H1 (cell line): ENCODE measurements at regions not wholly inside any gene's neighbourhood (a gene's known extent, or its start where the extent isn't known, plus 50 kb on each side); places are given as distances from the start of the nearest gene placed in this dataset.

Experiments
- CTCF ChIA-PET: fragments of 300-600 bp; sonication (Branson Sonifier 250); formaldehyde crosslinking; loops from one replicate; lab custom pipeline; 2021; ENCODE audit not compliant: partially characterized antibody; lab: Charles Lee
- POLR2A ChIA-PET: fragments of 300-600 bp; sonication (Branson Sonifier 250); formaldehyde crosslinking; loops from one replicate; lab custom pipeline; 2021; ENCODE audit warnings: inconsistent platforms; ENCODE audit not compliant: partially characterized antibody; lab: Charles Lee
- DNase-seq, 2 experiments: peaks; one replicate each; pipeline versions ENCODE4 v3.0.0 to v3.0.0-alpha.2; 2010 to 2022; ENCODE audit warnings: low spot score in 2 of 2, low read depth in 1 of 2, mixed read lengths in 1 of 2
- FAIRE-seq: peaks from 2 replicates; lab custom pipeline; 2011; peaks lifted over from hg19 to GRCh38; lab: Jason Lieb, UNC
- H2AFZ ChIP-seq: 2 replicates; pipeline ENCODE4 v1.8.1; 2012; ENCODE audit warnings: low read length, inconsistent platforms
- H2AK5ac ChIP-seq: 2 replicates; pipeline ENCODE4 v1.6.1; 2013; ENCODE audit warnings: low read depth, low read length
- H2BK120ac ChIP-seq: replicated peaks from 2 replicates; pipeline ENCODE3; 2013; ENCODE audit warnings: low read depth, low read length, inconsistent platforms
- H2BK12ac ChIP-seq: 2 replicates; pipeline ENCODE4 v1.6.1; 2013; ENCODE audit warnings: low read depth, low read length
- H2BK15ac ChIP-seq: 2 replicates; pipeline ENCODE4 v1.6.1; 2013; ENCODE audit warnings: low read length
- H2BK20ac ChIP-seq: 2 replicates; pipeline ENCODE4 v1.6.1; 2013; ENCODE audit warnings: low read length
- H2BK5ac ChIP-seq: 2 replicates; pipeline ENCODE4 v1.6.1; 2013; ENCODE audit warnings: low read depth, low read length
- H3K14ac ChIP-seq: 2 replicates; pipeline ENCODE4 v1.6.1; 2013; ENCODE audit warnings: inconsistent platforms; ENCODE audit not compliant: insufficient read length
- H3K18ac ChIP-seq: 2 replicates; pipeline ENCODE4 v1.6.1; 2013; ENCODE audit warnings: low read length; ENCODE audit errors: extremely low read depth
- H3K23ac ChIP-seq: 2 replicates; pipeline ENCODE4 v1.6.1; 2013; ENCODE audit warnings: inconsistent platforms; ENCODE audit not compliant: insufficient read length
- H3K23me2 ChIP-seq: 2 replicates; pipeline ENCODE4 v1.6.1; 2013; ENCODE audit warnings: low read depth, low read length
- H3K27ac ChIP-seq: 2 replicates; pipeline ENCODE4 v1.6.1; 2011; ENCODE audit warnings: low read depth, low read length, inconsistent platforms
- H3K27me3 ChIP-seq, 4 experiments: replicated peaks in 1 of 4; 1 replicate in 1 of 4; 2 replicates in 3 of 4; pipeline versions ENCODE4 v1.6.1 to v1.8.1; 2011 to 2013; ENCODE audit warnings: low read length in 3 of 4, mild to moderate bottlenecking in 3 of 4, inconsistent platforms in 2 of 4, mixed read lengths in 2 of 4, moderate library complexity in 1 of 4; ENCODE audit not compliant: control insufficient read depth in 3 of 4, insufficient read depth in 3 of 4; ENCODE audit errors: extremely low read depth in 1 of 4
- H3K36me3 ChIP-seq, 4 experiments: 2 replicates each; pipeline versions ENCODE4 v1.6.1 to v1.8.1; 2011 to 2013; ENCODE audit warnings: mild to moderate bottlenecking in 4 of 4, low read length in 3 of 4, moderate library complexity in 2 of 4, control low read depth in 1 of 4, inconsistent platforms in 1 of 4; ENCODE audit not compliant: insufficient read depth in 4 of 4, control insufficient read depth in 2 of 4
- H3K4ac ChIP-seq: replicated peaks from 2 replicates; pipeline ENCODE3; 2013; ENCODE audit warnings: low read length, low read depth, mixed read lengths, inconsistent platforms; ENCODE audit not compliant: insufficient read length
- H3K4me1 ChIP-seq, 4 experiments: replicated peaks in 1 of 4; 1 replicate in 1 of 4; 2 replicates in 3 of 4; pipeline versions ENCODE4 v1.6.1 to v1.8.1; 2011 to 2013; ENCODE audit warnings: low read length in 3 of 4, inconsistent platforms in 2 of 4, mixed read lengths in 1 of 4; ENCODE audit not compliant: insufficient read depth in 4 of 4, control insufficient read depth in 3 of 4
- H3K4me2 ChIP-seq, 2 experiments: 2 replicates each; pipeline versions ENCODE4 v1.6.1 to v1.8.1; 2011 to 2013; ENCODE audit warnings: low read depth in 2 of 2, low read length in 2 of 2, control low read depth in 1 of 2, inconsistent platforms in 1 of 2, mild to moderate bottlenecking in 1 of 2; ENCODE audit not compliant: insufficient read depth in 1 of 2
- H3K4me3 ChIP-seq, 4 experiments: fragments of 200-600, 300-600 bp in 1 of 4; sonication (generic), shearing (Covaris generic), sonication (Bioruptor Twin) in 1 of 4; 2 replicates each; pipeline versions ENCODE4 v1.5.1 to v1.8.1; 2011 to 2016; ENCODE audit warnings: low read length in 4 of 4, low read depth in 3 of 4, control low read depth in 2 of 4, inconsistent platforms in 2 of 4, mild to moderate bottlenecking in 2 of 4, mixed read lengths in 1 of 4, moderate library complexity in 1 of 4; ENCODE audit not compliant: insufficient read depth in 2 of 4; ENCODE audit errors: extremely low read depth in 1 of 4
- H3K56ac ChIP-seq: replicated peaks from 2 replicates; pipeline ENCODE3; 2013; ENCODE audit warnings: low read depth, mild to moderate bottlenecking, mixed read lengths, low read length, inconsistent platforms; ENCODE audit not compliant: insufficient read length
- H3K79me1 ChIP-seq: 2 replicates; pipeline ENCODE4 v1.6.1; 2013; ENCODE audit warnings: low read depth, low read length, control low read depth
- H3K79me2 ChIP-seq, 2 experiments: 2 replicates each; pipeline versions ENCODE4 v1.6.1 to v1.8.1; 2012 to 2013; ENCODE audit warnings: low read length in 2 of 2, mild to moderate bottlenecking in 2 of 2, inconsistent platforms in 1 of 2; ENCODE audit not compliant: insufficient read depth in 2 of 2, control insufficient read depth in 1 of 2
- H3K9ac ChIP-seq, 4 experiments: replicated peaks in 1 of 4; 1 replicate in 1 of 4; 2 replicates in 3 of 4; pipeline versions ENCODE4 v1.6.1 to v1.8.1; 2011 to 2013; ENCODE audit warnings: low read depth in 3 of 4, low read length in 3 of 4, control low read depth in 2 of 4, mild to moderate bottlenecking in 2 of 4, moderate library complexity in 2 of 4, inconsistent platforms in 1 of 4; ENCODE audit errors: extremely low read depth in 1 of 4
- H3K9me3 ChIP-seq, 2 experiments: 2 replicates each; pipeline versions ENCODE4 v1.6.1 to v1.8.1; 2012 to 2013; ENCODE audit warnings: mild to moderate bottlenecking in 2 of 2, moderate library complexity in 2 of 2, control low read depth in 1 of 2, inconsistent platforms in 1 of 2, low read depth in 1 of 2, low read length in 1 of 2, mixed read lengths in 1 of 2; ENCODE audit not compliant: insufficient read depth in 2 of 2
- H4K20me1 ChIP-seq, 2 experiments: replicated peaks in 1 of 2; 2 replicates each; pipeline versions ENCODE3 to v1.8.1; 2011 to 2013; ENCODE audit warnings: inconsistent platforms in 2 of 2, low read length in 2 of 2, mild to moderate bottlenecking in 1 of 2; ENCODE audit not compliant: insufficient read depth in 2 of 2, control insufficient read depth in 1 of 2
- H4K5ac ChIP-seq: 2 replicates; pipeline ENCODE4 v1.6.1; 2013; ENCODE audit warnings: low read length, low read depth, mixed read lengths, inconsistent platforms; ENCODE audit not compliant: insufficient read length
- H4K8ac ChIP-seq: 2 replicates; pipeline ENCODE4 v1.8.0; 2013; ENCODE audit warnings: mild to moderate bottlenecking, moderate library complexity, low read length, inconsistent platforms; ENCODE audit not compliant: insufficient read depth; ENCODE audit errors: extremely low read depth
- H4K91ac ChIP-seq: replicated peaks from 2 replicates; pipeline ENCODE3; 2013; ENCODE audit warnings: low read length, mixed read lengths, inconsistent platforms; ENCODE audit not compliant: insufficient read length
- ATF2 ChIP-seq: IDR thresholded peaks from 2 replicates; pipeline ENCODE4 v1.6.1; 2012; ENCODE audit warnings: low read length, inconsistent platforms
- NANOG ChIP-seq: IDR thresholded peaks from 2 replicates; pipeline ENCODE4 v1.6.1; 2011; ENCODE audit warnings: low read length, low read depth, mild to moderate bottlenecking, inconsistent platforms; ENCODE audit not compliant: insufficient read depth, poor library complexity, severe bottlenecking
- WGBS, 2 experiments: shearing (Covaris generic) in 1 of 2; methylation state at CpG; one replicate each; pipeline versions ENCODE4 v1.1.6 to v1.1.7; 2013 to 2015; ENCODE audit warnings: low lambda C conversion rate in 2 of 2, mixed read lengths in 2 of 2, inconsistent platforms in 1 of 2, low coverage in 1 of 2, missing lambda C conversion rate in 1 of 2; ENCODE audit not compliant: insufficient replicate concordance in 2 of 2, insufficient coverage in 1 of 2, insufficient read length in 1 of 2; ENCODE audit errors: extremely low coverage in 1 of 2, missing lambda C conversion rate in 1 of 2; 5-methylcytosine and 5-hydroxymethylcytosine counted together

DNA sequence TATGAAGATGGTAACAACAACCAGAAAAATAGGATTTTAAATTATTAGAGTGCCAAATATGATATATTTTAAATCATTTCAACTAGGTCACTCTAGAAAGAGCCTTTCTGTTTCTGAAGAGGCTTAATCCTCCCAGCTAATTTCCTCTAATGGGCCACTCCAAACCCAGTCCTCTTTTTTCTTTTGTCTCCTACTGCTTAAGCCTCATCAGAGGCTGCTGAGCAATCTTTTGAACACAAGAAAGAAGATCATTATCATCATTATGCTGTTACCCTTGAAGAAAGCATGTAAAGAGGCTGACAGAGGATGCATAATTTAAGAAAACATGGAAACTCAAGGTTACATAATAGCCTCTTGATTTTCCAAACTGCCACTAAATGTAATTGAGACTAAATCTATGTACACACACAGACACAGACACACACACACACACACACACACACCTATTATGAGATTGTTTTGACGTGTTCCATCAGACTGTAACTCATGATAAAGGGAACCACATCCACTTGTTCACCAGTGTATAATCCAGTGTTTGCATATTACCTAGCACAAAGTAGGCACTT is 519.6 kb downstream of the METTL15 start:
- TF ChIP-seq NANOG (peak; percentile 66), ATF2 (no peak)
- Histone ChIP-seq H3K56ac (no peak overlapping the region), H2AFZ (no peak overlapping the region), H3K4ac (peak overlapping the region; percentile 57), H3K14ac (no peak overlapping the region), H2BK120ac (no peak overlapping the region), H3K9ac (no peak overlapping the region), H3K36me3 (no peaks in the 10 kb centered on the region), H3K4me1 (peaks cover 0 to 9% (median 0%) of the 10 kb centered on the region in 4 experiments; a peak in 2 of 7 replicates), H3K4me2 (peak overlapping the region; percentile 25 to 43), H4K5ac (no peak overlapping the region), H3K23ac (no peak overlapping the region), H4K20me1 (no peaks in the 10 kb centered on the region), H2BK12ac (no peak overlapping the region), H3K79me2 (no peaks in the 10 kb centered on the region), H3K18ac (no peak overlapping the region), H3K23me2 (no peaks in the 10 kb centered on the region), H4K8ac (no peak overlapping the region), H3K4me3 (peak overlapping the region in 1 of 4 experiments; percentile 14; a peak in 1 of 8 replicates), H2AK5ac (no peak overlapping the region), H3K27ac (no peak overlapping the region), H2BK20ac (no peak overlapping the region), H2BK15ac (no peak overlapping the region), H2BK5ac (no peak overlapping the region), H4K91ac (no peak overlapping the region), H3K27me3 (no peaks in the 10 kb centered on the region), H3K9me3 (no peaks in the 10 kb centered on the region; a peak in 1 of 4 replicates), H3K79me1 (no peaks in the 10 kb centered on the region)
- ChIA-PET CTCF (no interaction called here), POLR2A (no interaction called here)
- FAIRE-seq (no peak), DNase-seq (no peak)
- 76% methylated on average over 1 of the region's 1 CpG; no CpG with 5 or more reads in 1 of the 2 experiments for WGBS, 2 experiments
